Upper lobe of left lung (tissue), 6 donors: ENCODE measurements at regions not wholly inside any gene's neighbourhood (a gene's known extent, or its start where the extent isn't known, plus 50 kb on each side); places are given as distances from the start of the nearest gene placed in this dataset.

Experiments
- ATAC-seq, 2 donors: fragments of 200-7000 bp; cut with Tn5 transposase; one replicate each; pipeline ENCODE4 v1.9.1; 2022; ENCODE audit warnings: mild to moderate bottlenecking in 2 of 2, moderate library complexity in 2 of 2; ENCODE audit not compliant: low FRiP score in 2 of 2
- DNase-seq, 2 donors: peaks; one replicate each; pipeline ENCODE4 v3.0.0-alpha.2; 2019 to 2020
- H3K27ac ChIP-seq, 4 donors: fragments of 200-600 bp; sonication (generic); one replicate each; pipeline ENCODE4 v1.5.1; 2016 to 2019
- H3K27me3 ChIP-seq, 4 donors: fragments of 200-600 bp; sonication (generic); one replicate each; pipeline ENCODE4 v1.5.1; 2017 to 2019
- H3K36me3 ChIP-seq, 4 donors: fragments of 200-600 bp; sonication (generic); one replicate each; pipeline ENCODE4 v1.5.1; 2016 to 2019
- H3K4me1 ChIP-seq, 4 donors: fragments of 200-600 bp; sonication (generic); one replicate each; pipeline ENCODE4 v1.5.1; 2018 to 2019
- H3K4me3 ChIP-seq, 4 donors: fragments of 200-600 bp; sonication (generic); one replicate each; pipeline ENCODE4 v1.5.1; 2017 to 2019; ENCODE audit warnings: mild to moderate bottlenecking in 2 of 4, moderate library complexity in 1 of 4
- H3K9me3 ChIP-seq, 4 donors: fragments of 200-600 bp; sonication (generic); one replicate each; pipeline ENCODE4 v1.5.1; 2018 to 2019
- EP300 ChIP-seq, 4 donors: sonication (generic); formaldehyde crosslinking; IDR thresholded peaks; one replicate each; pipeline ENCODE4 v1.5.1; 2017; ENCODE audit warnings: antibody characterized with exemption in 4 of 4, control low read depth in 2 of 4
- POLR2A ChIP-seq, 4 donors: fragments of 450-650 bp; IDR thresholded peaks; one replicate each; pipeline ENCODE4 v1.5.1; 2016 to 2017; ENCODE audit warnings: antibody characterized with exemption in 4 of 4, mild to moderate bottlenecking in 2 of 4
- POLR2AphosphoS5 ChIP-seq, 2 donors: sonication (generic); formaldehyde crosslinking; IDR thresholded peaks; one replicate each; pipeline ENCODE4 v1.5.1; 2017; ENCODE audit warnings: antibody characterized with exemption in 2 of 2
- WGBS, 2 donors: methylation state at CpG; one replicate each; pipeline ENCODE4 v1.1.5; 2017 to 2018; 5-methylcytosine and 5-hydroxymethylcytosine counted together
- TF ChIP-seq, protein P1 (sequence below), 6 experiments: fragments of 450-650 bp in 4 of 6; fragments of 200-600 bp in 2 of 6; sonication (generic) in 2 of 6; IDR thresholded peaks; one replicate each; pipeline ENCODE4 v1.5.1; 2016 to 2019; ENCODE audit warnings: antibody characterized with exemption in 6 of 6
- donor health status: DM: no; HTN: no; CAD: no; lungs with moderate emphysema.
- donor health status: DM: no; HTN: yes; CAD: no; lungs with severe emphysema.

DNA sequence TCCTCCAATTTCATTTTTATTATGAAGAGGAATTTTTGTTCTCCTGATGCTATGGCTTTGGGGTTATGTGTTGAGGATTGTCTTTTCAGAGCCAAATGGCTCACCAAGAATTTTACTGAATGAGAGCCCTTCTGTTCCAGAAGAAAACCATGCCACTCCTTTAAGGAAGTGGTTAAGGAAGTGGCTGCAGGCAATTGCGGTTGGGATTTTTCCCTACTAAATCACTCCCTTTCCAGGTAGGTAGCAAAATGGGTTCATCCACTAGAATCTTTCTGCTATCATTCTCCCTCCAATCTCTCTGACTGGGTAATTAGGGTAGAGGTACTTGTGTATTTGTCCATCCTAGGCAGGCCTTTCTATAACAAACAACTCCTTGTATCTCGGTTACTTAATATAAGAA lies 163.1 kb downstream of the TTC8 start:
- WGBS, 2 donors: 57 to 92% methylated on average over 2 of the region's 2 CpGs
- no peaks in the 10 kb centered on the region for H3K4me1 ChIP-seq

DNA sequence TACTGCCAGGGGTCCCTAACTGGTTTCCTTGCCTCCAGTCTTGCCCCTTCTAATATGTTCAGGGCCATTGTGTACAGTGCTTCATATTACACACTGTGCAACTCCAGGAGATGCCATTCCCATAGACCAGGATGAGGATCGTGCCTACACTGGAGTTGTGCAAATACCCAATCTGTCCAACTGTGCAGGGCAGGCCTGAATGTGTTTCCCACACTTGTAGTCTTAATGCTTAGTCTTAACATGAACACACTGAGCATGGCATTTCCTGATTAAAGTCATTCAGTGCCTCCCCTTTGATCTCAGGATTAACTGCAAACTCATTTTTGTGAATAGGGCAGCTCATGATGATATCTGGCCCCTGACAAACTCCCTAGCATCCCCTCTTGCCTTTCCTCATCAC lies 165.5 kb downstream of the TTC8 start:
- Histone ChIP-seq H3K36me3 (no peaks in the 10 kb centered on the region), H3K27ac (no peak overlapping the region), H3K27me3 (no peaks in the 10 kb centered on the region), H3K9me3 (no peaks in the 10 kb centered on the region), H3K4me1 (no peaks in the 10 kb centered on the region), H3K4me3 (no peak overlapping the region)
- ATAC-seq (no peak), DNase-seq (no peak)
- 82 to 100% methylated on average over 1 of the region's 1 CpG for WGBS, 2 donors
- TF ChIP-seq, protein P1, sequence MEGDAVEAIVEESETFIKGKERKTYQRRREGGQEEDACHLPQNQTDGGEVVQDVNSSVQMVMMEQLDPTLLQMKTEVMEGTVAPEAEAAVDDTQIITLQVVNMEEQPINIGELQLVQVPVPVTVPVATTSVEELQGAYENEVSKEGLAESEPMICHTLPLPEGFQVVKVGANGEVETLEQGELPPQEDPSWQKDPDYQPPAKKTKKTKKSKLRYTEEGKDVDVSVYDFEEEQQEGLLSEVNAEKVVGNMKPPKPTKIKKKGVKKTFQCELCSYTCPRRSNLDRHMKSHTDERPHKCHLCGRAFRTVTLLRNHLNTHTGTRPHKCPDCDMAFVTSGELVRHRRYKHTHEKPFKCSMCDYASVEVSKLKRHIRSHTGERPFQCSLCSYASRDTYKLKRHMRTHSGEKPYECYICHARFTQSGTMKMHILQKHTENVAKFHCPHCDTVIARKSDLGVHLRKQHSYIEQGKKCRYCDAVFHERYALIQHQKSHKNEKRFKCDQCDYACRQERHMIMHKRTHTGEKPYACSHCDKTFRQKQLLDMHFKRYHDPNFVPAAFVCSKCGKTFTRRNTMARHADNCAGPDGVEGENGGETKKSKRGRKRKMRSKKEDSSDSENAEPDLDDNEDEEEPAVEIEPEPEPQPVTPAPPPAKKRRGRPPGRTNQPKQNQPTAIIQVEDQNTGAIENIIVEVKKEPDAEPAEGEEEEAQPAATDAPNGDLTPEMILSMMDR (IDR thresholded peaks at IDR 0.05): no peak
- TF ChIP-seq POLR2AphosphoS5 (IDR thresholded peaks at IDR 0.05) (no peak), EP300 (IDR thresholded peaks at IDR 0.05) (no peak), POLR2A (IDR thresholded peaks at IDR 0.05) (no peak)

More for the DNA sequence above, 163.1 kb downstream of the TTC8 start:
- DNase-seq (no peak), ATAC-seq (no peak)
- Histone ChIP-seq H3K27me3 (no peaks in the 10 kb centered on the region), H3K9me3 (no peaks in the 10 kb centered on the region), H3K27ac (no peak overlapping the region), H3K4me3 (no peak overlapping the region), H3K36me3 (no peaks in the 10 kb centered on the region)
- no peak for TF ChIP-seq POLR2AphosphoS5 (IDR thresholded peaks at IDR 0.05)
- no peak for TF ChIP-seq EP300 (IDR thresholded peaks at IDR 0.05)
- no peak for TF ChIP-seq POLR2A (IDR thresholded peaks at IDR 0.05)
- TF ChIP-seq, protein P1 (IDR thresholded peaks at IDR 0.05): no peak

DNA sequence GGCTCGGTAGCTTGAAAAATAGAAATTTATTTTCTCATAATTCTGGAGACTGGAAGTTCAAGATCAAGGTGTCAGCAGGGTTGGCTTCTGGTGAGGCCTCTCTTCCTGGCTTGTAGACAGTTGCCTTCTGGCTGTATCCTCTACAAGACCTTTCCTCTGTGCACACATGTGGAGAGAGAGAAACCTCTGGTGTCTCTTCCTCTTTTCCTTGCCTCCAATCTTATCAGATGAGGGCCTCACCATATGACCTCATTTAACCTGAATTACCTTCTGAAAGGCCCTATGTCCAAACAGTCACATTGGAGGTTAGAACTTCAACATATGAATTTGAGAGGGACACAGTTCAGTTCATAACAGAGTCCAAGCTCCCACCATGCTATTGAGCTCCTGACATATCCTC lies 166.4 kb downstream of the TTC8 start:
- DNase-seq: no peak
- 85 to 94% methylated on average over 1 of the region's 1 CpG for WGBS, 2 donors
- ATAC-seq: no peak
- Histone ChIP-seq H3K4me1 (no peaks in the 10 kb centered on the region), H3K4me3 (no peak overlapping the region), H3K27me3 (no peaks in the 10 kb centered on the region), H3K27ac (no peak overlapping the region), H3K36me3 (no peaks in the 10 kb centered on the region), H3K9me3 (no peaks in the 10 kb centered on the region)
- TF ChIP-seq POLR2A (IDR thresholded peaks at IDR 0.05): no peak
- TF ChIP-seq EP300 (IDR thresholded peaks at IDR 0.05): no peak
- TF ChIP-seq, protein P1 (IDR thresholded peaks at IDR 0.05): no peak
- no peak for TF ChIP-seq POLR2AphosphoS5 (IDR thresholded peaks at IDR 0.05)

DNA sequence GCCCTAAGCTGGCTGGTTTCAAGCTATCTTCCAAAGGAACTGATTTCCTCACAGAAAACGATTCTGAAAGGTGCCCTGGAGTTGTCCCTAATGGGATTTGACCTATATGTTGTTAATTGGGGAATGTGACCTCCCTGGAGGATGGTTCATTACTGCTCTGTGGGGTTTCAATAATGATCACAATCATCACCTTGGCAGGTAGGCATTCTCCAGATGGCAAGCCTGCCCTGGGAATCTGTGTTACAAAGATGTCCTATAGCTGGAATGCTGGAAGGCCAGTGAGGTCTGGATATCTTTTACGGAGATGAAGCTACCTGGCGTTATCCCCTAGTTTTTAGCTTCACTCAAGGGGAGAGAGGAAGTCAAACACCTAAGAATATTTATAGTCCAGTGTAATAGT lies 167.6 kb downstream of the TTC8 start:
- WGBS, 2 donors: 63 to 69% methylated on average over 3 of the region's 3 CpGs
- H3K4me1 ChIP-seq: no peaks in the 10 kb centered on the region
- H3K4me3 ChIP-seq: no peak overlapping the region
- TF ChIP-seq POLR2AphosphoS5 (IDR thresholded peaks at IDR 0.05): no peak
- no peak for TF ChIP-seq EP300 (IDR thresholded peaks at IDR 0.05)
- TF ChIP-seq, protein P1 (IDR thresholded peaks at IDR 0.05): no peak
- no peak for TF ChIP-seq POLR2A (IDR thresholded peaks at IDR 0.05)
- H3K9me3 ChIP-seq: no peaks in the 10 kb centered on the region
- H3K27ac ChIP-seq: no peak overlapping the region
- no peak for DNase-seq
- no peaks in the 10 kb centered on the region for H3K27me3 ChIP-seq
- H3K36me3 ChIP-seq: no peaks in the 10 kb centered on the region
- ATAC-seq: no peak

DNA sequence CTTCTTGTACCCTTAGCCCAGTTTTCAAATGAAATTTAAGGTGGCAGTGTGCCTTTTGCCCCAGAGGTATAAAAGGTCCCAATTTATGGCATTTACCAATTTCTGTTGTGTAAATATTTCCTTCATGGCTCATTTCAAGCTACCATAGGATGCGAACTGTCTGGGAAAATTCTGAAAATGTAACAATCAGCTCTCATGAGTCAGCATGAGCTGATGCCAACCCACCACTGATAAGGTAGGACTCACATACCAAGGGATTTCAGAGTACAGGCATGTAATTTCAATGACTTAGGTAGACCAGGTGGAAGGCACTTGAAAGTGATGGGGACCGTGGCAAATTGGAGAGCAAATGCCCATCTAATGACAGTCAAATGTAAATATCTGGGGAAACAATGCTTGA lies 169.5 kb downstream of the TTC8 start:
- Histone ChIP-seq H3K4me1 (no peaks in the 10 kb centered on the region), H3K4me3 (no peak overlapping the region), H3K9me3 (no peaks in the 10 kb centered on the region), H3K27me3 (no peaks in the 10 kb centered on the region), H3K36me3 (no peaks in the 10 kb centered on the region), H3K27ac (no peak overlapping the region)
- WGBS, 2 donors: 73 to 75% methylated on average over 2 of the region's 2 CpGs
- TF ChIP-seq POLR2A (IDR thresholded peaks at IDR 0.05) (no peak), POLR2AphosphoS5 (IDR thresholded peaks at IDR 0.05) (no peak), EP300 (IDR thresholded peaks at IDR 0.05) (no peak)
- TF ChIP-seq, protein P1 (IDR thresholded peaks at IDR 0.05): no peak
- DNase-seq (no peak), ATAC-seq (no peak)
